ENCODE measurements at regions not wholly inside any gene's neighbourhood (a gene's known extent, or its start where the extent isn't known, plus 50 kb on each side); places are given as distances from the start of the nearest gene placed in this dataset.

- Histone ChIP-seq H3K36me3 (ENCODE audit: insufficient read depth, low read length) (no peaks in the 10 kb centered on the region), H3K4me3 (ENCODE audit: low read length) (no peak overlapping the region), H3K4me1 (ENCODE audit: insufficient read depth, low read length) (no peaks in the 10 kb centered on the region), H3K27me3 (ENCODE audit: control insufficient read depth in 1 of 2, insufficient read depth in 2 of 2, low read length in 2 of 2) (no peaks in the 10 kb centered on the region), H3K27ac (ENCODE audit: low read depth in 1 of 2, low read length in 2 of 2) (no peak overlapping the region), H3K9me3 (ENCODE audit: control insufficient read depth in 1 of 2, insufficient read depth in 1 of 2, low read length in 2 of 2) (peaks cover 0 to 3% of the 10 kb centered on the region in 2 experiments)
- DNase-seq (no peak), ATAC-seq (ENCODE audit: poor library complexity) (no peak)
- ChIA-PET CTCF (interaction anchor here (1.8 kb wide), 1 partner anchor 25 kb away, joined by 4 read pairs; no protein-coding TSS in a partner anchor), POLR2A (no interaction called here)
- H3K36me3 Mint-ChIP-seq (ENCODE audit: low read depth) = no peaks in the 10 kb centered on the region
- intact Hi-C loops (cut with DNase I, micrococcal nuclease) = no loop called here
- no peaks in the 10 kb centered on the region for H3K4me1 Mint-ChIP-seq (ENCODE audit: low read depth)
- TF ChIP-seq CTCF (IDR thresholded peaks at IDR 0.05) = no peak
- no peak overlapping the region for H3K27ac Mint-ChIP-seq
- H3K9me3 Mint-ChIP-seq = no peaks in the 10 kb centered on the region
- no peaks in the 10 kb centered on the region for H3K27me3 Mint-ChIP-seq
- H3K4me3 Mint-ChIP-seq = no peak overlapping the region
These were observed 242.9 kb upstream of the NEIL3 start for GRCh38 chr4:177066746-177067145.

GRCh38 chr4:177070533-177071058 is 239.1 kb upstream of the NEIL3 start:
- no peak for ATAC-seq (ENCODE audit: poor library complexity)
- CTCF ChIA-PET = no interaction called here
- Mint-ChIP-seq H3K27me3 (no peaks in the 10 kb centered on the region), H3K36me3 (ENCODE audit: low read depth) (no peaks in the 10 kb centered on the region), H3K4me3 (no peak overlapping the region), H3K9me3 (no peaks in the 10 kb centered on the region), H3K4me1 (ENCODE audit: low read depth) (no peaks in the 10 kb centered on the region), H3K27ac (no peak overlapping the region)
- intact Hi-C loops (cut with DNase I, micrococcal nuclease) = no loop called here
- Histone ChIP-seq H3K4me3 (ENCODE audit: low read length) (no peak overlapping the region), H3K27ac (ENCODE audit: low read depth in 1 of 2, low read length in 2 of 2) (no peak overlapping the region), H3K4me1 (ENCODE audit: insufficient read depth, low read length) (no peaks in the 10 kb centered on the region), H3K27me3 (ENCODE audit: control insufficient read depth in 1 of 2, insufficient read depth in 2 of 2, low read length in 2 of 2) (no peaks in the 10 kb centered on the region), H3K36me3 (ENCODE audit: insufficient read depth, low read length) (no peaks in the 10 kb centered on the region), H3K9me3 (ENCODE audit: control insufficient read depth in 1 of 2, insufficient read depth in 1 of 2, low read length in 2 of 2) (peaks cover 0 to 3% of the 10 kb centered on the region in 2 experiments)
- TF ChIP-seq CTCF (IDR thresholded peaks at IDR 0.05) = no peak
- DNase-seq = no peak
- POLR2A ChIA-PET = no interaction called here

- Mint-ChIP-seq H3K27ac (no peak overlapping the region), H3K27me3 (no peaks in the 10 kb centered on the region), H3K9me3 (no peaks in the 10 kb centered on the region), H3K4me3 (no peak overlapping the region), H3K36me3 (ENCODE audit: low read depth) (no peaks in the 10 kb centered on the region), H3K4me1 (ENCODE audit: low read depth) (no peaks in the 10 kb centered on the region)
- intact Hi-C loops (cut with DNase I, micrococcal nuclease) = no loop called here
- Histone ChIP-seq H3K4me3 (ENCODE audit: low read length) (no peak overlapping the region), H3K36me3 (ENCODE audit: insufficient read depth, low read length) (no peaks in the 10 kb centered on the region), H3K27me3 (ENCODE audit: control insufficient read depth in 1 of 2, insufficient read depth in 2 of 2, low read length in 2 of 2) (no peaks in the 10 kb centered on the region), H3K27ac (ENCODE audit: low read depth in 1 of 2, low read length in 2 of 2) (no peak overlapping the region), H3K9me3 (ENCODE audit: control insufficient read depth in 1 of 2, insufficient read depth in 1 of 2, low read length in 2 of 2) (no peaks in the 10 kb centered on the region), H3K4me1 (ENCODE audit: insufficient read depth, low read length) (no peaks in the 10 kb centered on the region)
- ATAC-seq (ENCODE audit: poor library complexity) (no peak), DNase-seq (no peak)
- ChIA-PET CTCF (no interaction called here), POLR2A (no interaction called here)
- no peak for TF ChIP-seq CTCF (IDR thresholded peaks at IDR 0.05)
These were observed 232.3 kb upstream of the NEIL3 start for GRCh38 chr4:177077095-177077971.

All from CD4-positive, alpha-beta T cell (primary cell).